Ishikawa (cell line): ENCODE measurements at regions not wholly inside any gene's neighbourhood (a gene's known extent, or its start where the extent isn't known, plus 50 kb on each side); places are given as distances from the start of the nearest gene placed in this dataset.

Experiments
- CEBPB ChIP-seq: IDR thresholded peaks from 2 replicates; pipeline ENCODE4 v1.6.1; 2012
- CREB1 ChIP-seq: IDR thresholded peaks from 2 replicates; pipeline ENCODE4 v1.6.1; 2012; ENCODE audit warnings: low read depth
- EGR1 ChIP-seq: IDR thresholded peaks from 2 replicates; pipeline ENCODE4 v1.6.1; 2012
- EP300 ChIP-seq: IDR thresholded peaks from 2 replicates; pipeline ENCODE4 v1.6.1; 2012; ENCODE audit warnings: borderline replicate concordance
- FOXM1 ChIP-seq: IDR thresholded peaks from 2 replicates; pipeline ENCODE4 v1.6.1; 2012; ENCODE audit warnings: low read depth, borderline replicate concordance
- RAD21 ChIP-seq: IDR thresholded peaks from 2 replicates; pipeline ENCODE4 v1.6.1; 2012; ENCODE audit warnings: low read depth
- TAF1 ChIP-seq: IDR thresholded peaks from 2 replicates; pipeline ENCODE4 v1.6.1; 2012; ENCODE audit warnings: low read depth, mild to moderate bottlenecking
- TCF12 ChIP-seq: IDR thresholded peaks from 2 replicates; pipeline ENCODE4 v1.6.1; 2012; ENCODE audit warnings: low read depth
- TEAD4 ChIP-seq: IDR thresholded peaks from 2 replicates; pipeline ENCODE4 v1.6.1; 2012
- YY1 ChIP-seq: IDR thresholded peaks from 2 replicates; pipeline ENCODE4 v1.6.1; 2012; ENCODE audit warnings: low read depth
- ZBTB7A ChIP-seq: IDR thresholded peaks from 2 replicates; pipeline ENCODE4 v1.6.1; 2012; ENCODE audit warnings: low read depth
- TF ChIP-seq, protein P1 (sequence below): IDR thresholded peaks from 2 replicates; pipeline ENCODE4 v1.6.1; 2012
- TF ChIP-seq, protein P2 (sequence below): IDR thresholded peaks from 2 replicates; pipeline ENCODE4 v1.6.1; 2012; ENCODE audit warnings: low read depth, mild to moderate bottlenecking
- TF ChIP-seq, protein P3 (sequence below): IDR thresholded peaks from 2 replicates; pipeline ENCODE4 v1.6.1; 2012

DNA sequence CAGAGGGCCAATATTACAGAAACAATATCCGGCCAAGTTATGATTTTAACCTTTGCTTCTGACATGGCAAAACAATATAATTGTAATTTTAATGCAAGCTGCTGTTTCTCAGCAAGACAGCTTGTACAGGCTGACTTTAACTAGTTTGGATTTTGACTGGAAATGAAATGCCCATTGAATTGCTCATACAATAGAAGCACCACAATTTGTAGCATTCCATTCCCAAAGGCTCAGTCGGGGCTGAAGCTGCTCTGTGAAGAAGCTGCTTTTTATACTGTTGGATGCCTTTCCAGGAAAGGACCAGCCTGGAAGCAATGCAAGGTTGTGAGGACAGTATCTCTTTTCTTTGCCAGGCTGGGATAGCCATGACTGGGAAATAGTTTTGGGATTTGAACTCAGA is 677.0 kb upstream of the FANCL start:
- TF ChIP-seq YY1 (no peak), TCF12 (no peak), FOXM1 (no peak), EP300 (no peak), RAD21 (no peak), TAF1 (no peak), CEBPB (no peak), EGR1 (no peak), CREB1 (no peak), ZBTB7A (no peak), TEAD4 (no peak)
- TF ChIP-seq, protein P1, sequence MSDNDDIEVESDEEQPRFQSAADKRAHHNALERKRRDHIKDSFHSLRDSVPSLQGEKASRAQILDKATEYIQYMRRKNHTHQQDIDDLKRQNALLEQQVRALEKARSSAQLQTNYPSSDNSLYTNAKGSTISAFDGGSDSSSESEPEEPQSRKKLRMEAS = no peak
- TF ChIP-seq, protein P2, sequence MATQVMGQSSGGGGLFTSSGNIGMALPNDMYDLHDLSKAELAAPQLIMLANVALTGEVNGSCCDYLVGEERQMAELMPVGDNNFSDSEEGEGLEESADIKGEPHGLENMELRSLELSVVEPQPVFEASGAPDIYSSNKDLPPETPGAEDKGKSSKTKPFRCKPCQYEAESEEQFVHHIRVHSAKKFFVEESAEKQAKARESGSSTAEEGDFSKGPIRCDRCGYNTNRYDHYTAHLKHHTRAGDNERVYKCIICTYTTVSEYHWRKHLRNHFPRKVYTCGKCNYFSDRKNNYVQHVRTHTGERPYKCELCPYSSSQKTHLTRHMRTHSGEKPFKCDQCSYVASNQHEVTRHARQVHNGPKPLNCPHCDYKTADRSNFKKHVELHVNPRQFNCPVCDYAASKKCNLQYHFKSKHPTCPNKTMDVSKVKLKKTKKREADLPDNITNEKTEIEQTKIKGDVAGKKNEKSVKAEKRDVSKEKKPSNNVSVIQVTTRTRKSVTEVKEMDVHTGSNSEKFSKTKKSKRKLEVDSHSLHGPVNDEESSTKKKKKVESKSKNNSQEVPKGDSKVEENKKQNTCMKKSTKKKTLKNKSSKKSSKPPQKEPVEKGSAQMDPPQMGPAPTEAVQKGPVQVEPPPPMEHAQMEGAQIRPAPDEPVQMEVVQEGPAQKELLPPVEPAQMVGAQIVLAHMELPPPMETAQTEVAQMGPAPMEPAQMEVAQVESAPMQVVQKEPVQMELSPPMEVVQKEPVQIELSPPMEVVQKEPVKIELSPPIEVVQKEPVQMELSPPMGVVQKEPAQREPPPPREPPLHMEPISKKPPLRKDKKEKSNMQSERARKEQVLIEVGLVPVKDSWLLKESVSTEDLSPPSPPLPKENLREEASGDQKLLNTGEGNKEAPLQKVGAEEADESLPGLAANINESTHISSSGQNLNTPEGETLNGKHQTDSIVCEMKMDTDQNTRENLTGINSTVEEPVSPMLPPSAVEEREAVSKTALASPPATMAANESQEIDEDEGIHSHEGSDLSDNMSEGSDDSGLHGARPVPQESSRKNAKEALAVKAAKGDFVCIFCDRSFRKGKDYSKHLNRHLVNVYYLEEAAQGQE = no peak
- TF ChIP-seq, protein P3, sequence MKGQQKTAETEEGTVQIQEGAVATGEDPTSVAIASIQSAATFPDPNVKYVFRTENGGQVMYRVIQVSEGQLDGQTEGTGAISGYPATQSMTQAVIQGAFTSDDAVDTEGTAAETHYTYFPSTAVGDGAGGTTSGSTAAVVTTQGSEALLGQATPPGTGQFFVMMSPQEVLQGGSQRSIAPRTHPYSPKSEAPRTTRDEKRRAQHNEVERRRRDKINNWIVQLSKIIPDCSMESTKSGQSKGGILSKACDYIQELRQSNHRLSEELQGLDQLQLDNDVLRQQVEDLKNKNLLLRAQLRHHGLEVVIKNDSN = no peak
